Fibroblast of upper back skin (primary cell): ENCODE measurements at regions not wholly inside any gene's neighbourhood (a gene's known extent, or its start where the extent isn't known, plus 50 kb on each side); places are given as distances from the start of the nearest gene placed in this dataset.

Experiments used
- DNase-seq: peaks from one replicate; pipeline ENCODE4 v3.0.0-alpha.2; 2013

DNA sequence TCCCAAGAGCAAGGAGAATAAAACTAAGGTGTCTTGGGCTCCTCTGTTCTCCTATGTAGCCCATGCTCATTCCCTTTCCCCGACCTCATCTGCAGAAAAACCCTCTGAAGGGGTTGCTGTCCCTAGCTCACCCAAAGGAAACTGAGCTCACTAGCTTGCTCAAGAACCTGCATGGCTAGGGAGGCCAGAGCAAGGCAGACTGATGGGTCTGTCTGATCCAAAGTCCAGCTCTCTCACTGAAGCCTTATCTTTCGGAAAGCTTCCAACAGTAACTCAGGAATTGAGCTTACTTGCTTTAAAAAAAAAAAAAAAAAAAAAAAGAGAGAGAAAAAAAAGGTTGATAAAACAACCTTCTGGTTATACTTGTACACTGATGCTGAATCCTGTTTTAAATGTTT lies 141.4 kb upstream of the TOPAZ1 start:
- DNase-seq, result no peak

GRCh38 chr3:44104043-44104442 lies 137.6 kb upstream of the TOPAZ1 start:
- DNase-seq, result no peak

DNA sequence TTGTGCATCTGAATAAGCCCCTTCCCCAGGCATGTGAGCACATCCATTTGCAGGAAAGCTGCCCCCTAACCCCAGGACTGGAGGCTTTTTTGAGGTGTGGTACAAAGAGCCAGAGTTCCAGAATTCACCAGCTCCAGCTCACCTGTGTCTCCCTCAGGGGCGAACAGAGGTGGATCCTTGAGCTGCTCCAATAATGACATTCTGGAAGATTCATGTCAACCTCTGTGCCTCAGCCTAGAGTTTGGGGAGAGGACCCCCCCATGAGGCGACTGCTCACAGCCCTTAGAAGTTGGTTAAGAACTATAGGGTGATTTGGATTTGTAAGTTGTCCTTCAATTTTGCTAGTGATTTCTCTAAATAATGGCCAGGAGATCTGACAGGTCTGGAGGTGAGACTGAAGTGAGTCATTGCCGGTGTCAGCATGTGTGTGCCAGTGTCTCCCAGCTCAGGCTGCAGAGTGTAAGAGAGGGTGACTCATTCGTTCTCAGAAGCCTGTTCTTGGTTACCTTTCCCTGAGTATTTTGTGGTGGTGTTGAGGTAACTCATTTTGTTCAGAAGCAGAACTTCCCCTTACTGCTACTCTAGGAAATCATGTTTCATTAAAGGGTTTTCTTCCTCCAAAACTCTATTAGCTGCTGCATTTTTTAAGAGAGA lies 136.9 kb upstream of the TOPAZ1 start:
- peak; percentile 52 for DNase-seq

- DNase-seq, result no peak
Observed at GRCh38 chr3:44105571-44105970, 136.1 kb upstream of the TOPAZ1 start.

- no peak for DNase-seq
Observed at GRCh38 chr3:44106756-44107155, 134.9 kb upstream of the TOPAZ1 start.

GRCh38 chr3:44108481-44108880 lies 133.2 kb upstream of the TOPAZ1 start:
- no peak for DNase-seq

- no peak for DNase-seq
Observed at GRCh38 chr3:44109771-44110361, 131.8 kb upstream of the TOPAZ1 start.

GRCh38 chr3:44110648-44111047 lies 131.0 kb upstream of the TOPAZ1 start:
- DNase-seq, result no peak

DNA sequence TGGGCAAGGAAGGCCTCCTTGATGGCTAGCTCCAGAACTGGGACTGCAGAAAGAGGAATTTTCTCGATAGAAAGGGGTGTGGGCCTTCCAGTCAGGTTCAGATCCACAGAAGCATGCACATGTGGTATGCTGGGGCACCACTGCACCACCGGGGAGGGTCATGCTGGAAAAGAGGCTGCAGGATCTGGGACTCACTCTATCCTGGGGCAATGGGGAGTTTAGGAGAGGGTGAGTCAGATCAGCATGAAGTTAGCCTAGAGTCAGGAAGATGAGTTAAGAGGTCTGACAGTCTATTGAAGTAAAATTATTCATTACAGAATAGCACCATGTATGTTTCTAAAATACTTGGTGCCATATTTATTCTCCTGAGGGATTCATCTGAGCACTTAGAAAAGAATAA lies 130.2 kb upstream of the TOPAZ1 start:
- no peak for DNase-seq

- no peak for DNase-seq
Observed at GRCh38 chr3:44114142-44114541, 127.5 kb upstream of the TOPAZ1 start.

GRCh38 chr3:44117239-44117638 lies 124.4 kb upstream of the TOPAZ1 start:
- DNase-seq, result no peak

GRCh38 chr3:44117736-44118135 lies 124.0 kb upstream of the TOPAZ1 start:
- no peak for DNase-seq

DNA sequence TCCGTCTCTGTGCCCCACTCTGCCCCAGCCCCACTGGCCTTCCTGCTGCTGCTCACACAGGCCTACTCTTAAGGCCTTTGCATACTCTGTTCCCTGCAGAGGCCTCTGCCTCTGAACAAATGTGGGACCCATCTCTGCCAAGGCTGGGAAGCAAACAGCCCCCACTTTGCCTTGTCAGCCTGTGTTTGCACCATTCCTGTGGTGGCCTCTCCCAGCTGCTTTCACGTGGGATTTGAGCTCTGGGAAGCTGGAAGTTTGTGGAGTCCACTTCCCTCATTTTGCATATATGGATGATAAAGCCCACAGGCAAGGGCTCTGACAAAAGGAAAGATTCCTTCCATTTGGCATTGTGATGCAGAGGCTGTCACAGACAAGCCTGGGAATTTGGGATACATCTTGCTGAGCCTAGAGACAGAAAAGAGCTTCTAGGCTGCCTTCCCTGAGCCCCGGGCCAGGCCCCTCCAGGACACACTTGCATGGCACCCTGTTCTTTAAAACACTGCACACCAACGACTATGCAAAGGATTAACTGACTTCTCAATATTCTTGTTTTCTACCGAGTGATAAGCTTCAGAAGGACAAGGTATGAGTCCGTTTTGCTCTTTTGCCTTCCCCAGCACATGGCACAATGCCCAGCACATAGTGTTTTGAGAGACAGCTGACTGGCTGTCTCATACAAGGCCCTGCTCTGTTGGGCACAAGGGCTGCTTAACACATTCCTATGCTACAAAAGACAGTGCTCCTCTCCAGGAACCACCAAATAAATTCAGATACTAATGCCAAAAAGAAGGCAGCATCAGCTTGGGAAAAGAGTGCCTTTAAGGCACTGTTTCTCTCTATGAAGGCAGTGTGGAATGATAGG lies 120.7 kb upstream of the TOPAZ1 start:
- no peak for DNase-seq

- DNase-seq, result peak; percentile 19
Observed at GRCh38 chr3:44125246-44125645, 116.4 kb upstream of the TOPAZ1 start.

- DNase-seq, result peak; percentile 20
Observed at GRCh38 chr3:44125882-44126281, 115.8 kb upstream of the TOPAZ1 start.

DNA sequence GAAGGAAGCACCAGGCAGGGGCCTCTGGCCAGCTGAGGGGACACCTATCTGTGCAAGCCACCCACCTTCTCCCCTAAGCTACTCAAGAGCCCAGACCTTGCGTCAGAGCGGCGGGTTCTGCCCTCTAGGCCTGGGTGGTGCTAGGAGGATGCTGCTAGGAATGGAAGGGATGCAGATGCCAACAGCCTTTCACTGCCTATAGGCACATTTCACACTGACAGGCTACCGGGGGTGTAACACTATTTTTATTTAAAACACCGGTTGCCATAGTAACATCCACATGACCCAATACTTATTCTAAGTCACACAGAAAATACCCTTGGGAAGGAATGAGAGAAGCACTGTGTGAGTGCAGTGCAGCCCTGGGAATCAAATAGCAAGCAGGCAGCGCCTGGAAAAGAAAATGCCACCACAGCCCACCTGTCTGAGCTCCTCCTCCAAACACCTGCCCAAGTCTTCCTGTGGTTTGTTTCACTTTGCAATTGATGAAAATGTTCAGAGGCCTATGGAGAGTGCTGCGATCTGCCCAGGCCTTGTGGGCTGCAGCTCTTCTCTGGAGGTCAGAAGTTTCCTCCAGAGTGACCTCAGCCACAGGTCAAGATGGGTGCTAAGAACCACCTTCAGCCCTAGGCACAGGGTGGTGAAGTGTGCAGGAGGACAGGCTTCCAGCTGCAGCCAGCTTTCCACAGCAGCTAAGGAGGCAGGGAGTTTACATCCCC lies 113.5 kb upstream of the TOPAZ1 start:
- DNase-seq, result no peak

DNA sequence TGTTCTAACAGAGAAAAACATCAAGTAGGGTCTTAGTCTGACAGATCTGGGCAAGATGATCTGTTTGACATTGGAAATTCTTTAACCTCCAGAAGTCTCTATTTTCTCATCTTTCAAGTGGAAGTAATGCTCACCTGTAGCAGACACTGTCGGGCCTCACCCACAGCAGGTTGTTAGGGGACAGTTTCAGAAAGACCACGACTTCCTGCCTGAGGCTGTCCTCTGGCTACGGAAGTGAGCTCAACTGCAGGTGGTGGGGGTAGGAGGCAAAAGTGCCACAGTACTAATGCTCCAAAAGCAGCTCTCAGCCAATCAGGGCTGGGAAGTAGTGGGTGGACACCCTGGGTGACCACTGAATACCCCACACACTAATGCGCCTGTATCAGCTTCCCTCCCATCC lies 111.4 kb upstream of the TOPAZ1 start:
- no peak for DNase-seq

GRCh38 chr3:44132061-44132460 lies 109.6 kb upstream of the TOPAZ1 start:
- no peak for DNase-seq

- DNase-seq, result no peak
Observed at GRCh38 chr3:44132593-44132992, 109.1 kb upstream of the TOPAZ1 start.

DNA sequence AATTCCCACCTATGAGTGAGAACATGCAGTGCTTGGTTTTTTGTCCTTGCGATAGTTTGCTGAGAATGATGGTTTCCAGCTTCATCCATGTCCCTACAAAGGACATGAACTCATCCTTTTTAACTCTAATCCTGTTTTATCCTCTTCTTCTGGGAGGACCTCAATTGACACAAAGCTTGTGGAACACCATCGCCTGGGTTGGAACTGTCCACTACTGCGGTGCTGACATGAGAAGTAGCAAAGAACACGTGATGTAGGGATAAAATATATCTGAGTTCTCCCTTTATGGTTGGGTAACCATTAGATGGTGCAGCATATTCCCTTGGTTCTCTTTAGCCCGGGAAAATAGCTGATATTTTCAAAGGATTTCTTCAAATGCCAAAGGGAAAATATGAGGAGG lies 105.3 kb upstream of the TOPAZ1 start:
- DNase-seq, result no peak

DNA sequence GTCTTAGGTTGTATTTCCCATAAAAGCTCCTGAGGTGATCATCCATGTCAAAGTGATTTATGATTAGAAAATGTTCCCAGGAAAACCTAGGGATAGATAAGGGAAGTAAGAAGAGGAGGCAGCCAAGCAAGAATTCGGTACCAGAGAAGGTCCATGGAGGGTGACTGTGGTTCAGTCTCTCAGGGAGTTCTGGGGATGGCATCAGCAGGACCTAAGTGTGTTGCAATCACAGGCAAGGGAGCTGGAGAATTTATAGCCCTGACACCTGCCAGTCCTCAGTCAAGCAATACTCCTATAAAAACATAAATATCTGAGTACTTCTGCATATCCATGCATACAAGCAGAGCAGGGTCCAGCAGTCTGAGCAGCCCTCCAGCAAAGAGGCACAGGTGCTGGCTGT lies 95.6 kb upstream of the TOPAZ1 start:
- DNase-seq, result no peak

GRCh38 chr3:44159696-44160300 lies 81.9 kb upstream of the TOPAZ1 start:
- DNase-seq, result no peak

- DNase-seq, result no peak
Observed at GRCh38 chr3:44160818-44161217, 80.9 kb upstream of the TOPAZ1 start.
